Fibroblast of lung (primary cell): ENCODE measurements at regions not wholly inside any gene's neighbourhood (a gene's known extent, or its start where the extent isn't known, plus 50 kb on each side); places are given as distances from the start of the nearest gene placed in this dataset.

Experiments
- CTCF ChIP-seq, 2 donors: IDR thresholded peaks in 1 of 2; conservative IDR thresholded peaks in 1 of 2; 1 replicate in 1 of 2; 2 replicates in 1 of 2; pipeline ENCODE4 v1.5.1; 2011 to 2012; ENCODE audit warnings: low read length in 2 of 2, control low read depth in 1 of 2, inconsistent platforms in 1 of 2, low read depth in 1 of 2, mild to moderate bottlenecking in 1 of 2
- EZH2 ChIP-seq: IDR thresholded peaks from 2 replicates; pipeline ENCODE4 v1.5.1; 2012; ENCODE audit warnings: low read length, control low read depth, mild to moderate bottlenecking; ENCODE audit errors: missing control alignments

DNA sequence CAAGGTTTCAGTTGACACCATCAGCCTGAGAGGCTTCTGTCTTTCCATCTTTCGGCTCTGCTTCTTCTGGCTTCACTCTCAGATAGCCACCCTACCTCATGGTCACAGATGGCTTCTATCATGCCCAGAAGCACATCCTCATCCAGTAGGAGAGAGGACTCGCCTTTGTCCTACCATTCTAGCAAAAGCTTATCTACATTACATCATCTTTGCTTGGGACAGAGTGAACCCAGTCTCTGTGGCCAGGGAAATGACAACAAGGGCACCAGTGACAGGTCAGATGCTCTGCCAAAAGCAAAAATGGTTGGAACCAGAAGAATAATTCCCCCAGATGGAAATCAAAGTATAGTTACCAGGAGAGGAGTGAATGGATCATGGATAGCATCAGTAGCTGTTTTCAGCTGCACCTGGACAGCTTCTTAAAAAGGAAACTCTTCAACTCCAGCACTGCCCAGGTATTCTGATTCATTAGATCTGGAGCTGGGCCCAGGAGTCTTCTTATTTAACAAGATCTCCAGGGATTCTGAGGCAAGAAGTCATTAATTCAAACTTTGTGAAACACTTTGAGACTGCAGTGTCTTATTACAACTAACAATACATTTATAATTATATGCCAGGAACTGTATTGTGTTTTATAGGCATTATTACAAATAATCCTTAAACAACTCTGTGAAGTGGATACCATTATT is 257.7 kb upstream of the UBE2E3 start:
- TF ChIP-seq CTCF (conservative IDR thresholded peaks at IDR 0.05 in 1 of 2, IDR thresholded peaks at IDR 0.05 in 1 of 2; ENCODE audit: low read depth in 1 of 2, low read length in 2 of 2) (no peak), EZH2 (no peak)
